K562 (cell line): ENCODE measurements at regions not wholly inside any gene's neighbourhood (a gene's known extent, or its start where the extent isn't known, plus 50 kb on each side); places are given as distances from the start of the nearest gene placed in this dataset.
A peak's percentile ranks its signal among the peaks of the same experiment; 100 is the strongest.

ENCODE experiments used
- ATAC-seq: fragments of 200-7000 bp; cut with Tn5 transposase; 3 replicates; pipeline ENCODE4 v1.9.1; 2020; ENCODE audit warnings: moderate library complexity
- BruUV-seq: library from RNA; stranded (reverse); fragments of 400-500 nt; replicated peaks from 2 replicates; lab custom pipeline; 2021; lab: Mats Ljungman, UMichigan
- CTCF ChIA-PET: fragments of 300-600 bp; formaldehyde crosslinking; extraction: SDS; loops from one replicate; lab custom pipeline; 2021; ENCODE audit warnings: low intra/inter-chr PET ratio; lab: Yijun Ruan, JAX
- POLR2A ChIA-PET: fragments of 300-600, 350-650 bp; sonication (Branson Sonifier 250); formaldehyde crosslinking; extraction: SDS; loops from one replicate; lab custom pipeline; 2021; ENCODE audit warnings: antibody characterized with exemption, inconsistent platforms; lab: Yijun Ruan, JAX
- DNase-seq, 4 experiments: peaks; one replicate each; pipeline versions ENCODE4 v3.0.0 to v3.0.0-alpha.2; 2011 to 2018; ENCODE audit warnings: low spot score in 3 of 4, mixed read lengths in 3 of 4; ENCODE audit errors: extremely low read depth in 1 of 4
- FAIRE-seq: peaks from 2 replicates; lab custom pipeline; 2011; peaks lifted over from hg19 to GRCh38; lab: Jason Lieb, UNC
- H2AFZ ChIP-seq: 2 replicates; pipeline ENCODE4 v1.6.0; 2011; ENCODE audit warnings: low read depth, low read length, control low read depth, inconsistent platforms
- H3K27ac ChIP-seq: fragments of 200-600 bp; 3 replicates; pipeline ENCODE4 v1.8.0; 2011; ENCODE audit warnings: low read depth, mild to moderate bottlenecking, control low read depth, inconsistent platforms, low read length, moderate library complexity, mixed read lengths; ENCODE audit errors: extremely low read depth
- H3K27me3 ChIP-seq, 2 experiments: fragments of 300-600 bp in 1 of 2; 2 replicates in 1 of 2; 3 replicates in 1 of 2; pipeline versions ENCODE4 v1.6.0 to v1.8.0; 2011; ENCODE audit warnings: inconsistent platforms in 2 of 2, low read length in 2 of 2, mild to moderate bottlenecking in 1 of 2, mixed read lengths in 1 of 2, moderate library complexity in 1 of 2; ENCODE audit not compliant: control insufficient read depth in 2 of 2, insufficient read depth in 2 of 2
- H3K36me3 ChIP-seq: fragments of 300-600 bp; 3 replicates; pipeline ENCODE4 v1.8.0; 2011; ENCODE audit warnings: mild to moderate bottlenecking, low read length, inconsistent platforms; ENCODE audit not compliant: control insufficient read depth, insufficient read depth
- H3K4me1 ChIP-seq, 2 experiments: fragments of 200-600 bp in 1 of 2; replicated peaks in 1 of 2; 2 replicates in 1 of 2; 3 replicates in 1 of 2; pipeline versions ENCODE4 v1.5.1 to v1.8.0; 2011; ENCODE audit warnings: inconsistent platforms in 2 of 2, low read length in 2 of 2, mild to moderate bottlenecking in 1 of 2, mixed read lengths in 1 of 2, moderate library complexity in 1 of 2; ENCODE audit not compliant: control insufficient read depth in 2 of 2, insufficient read depth in 2 of 2
- H3K4me2 ChIP-seq: 2 replicates; pipeline ENCODE4 v1.6.1; 2011; ENCODE audit warnings: low read length, control low read depth, inconsistent platforms, mixed read lengths; ENCODE audit not compliant: insufficient read depth
- H3K4me3 ChIP-seq: fragments of 200-600 bp; sonication (generic), shearing (Covaris generic); 2 replicates; pipeline ENCODE4 v1.5.1; 2016; ENCODE audit warnings: control low read depth, inconsistent platforms
- H3K79me2 ChIP-seq: fragments of 200-600 bp; 3 replicates; pipeline ENCODE4 v1.8.0; 2011; ENCODE audit warnings: low read length, inconsistent platforms; ENCODE audit not compliant: control insufficient read depth, insufficient read depth
- H3K9ac ChIP-seq, 2 experiments: 2 replicates each; pipeline versions ENCODE4 v1.6.0 to v1.6.1; 2011; ENCODE audit warnings: low read depth in 2 of 2, low read length in 2 of 2, control low read depth in 1 of 2, inconsistent platforms in 1 of 2, mild to moderate bottlenecking in 1 of 2, mixed read lengths in 1 of 2; ENCODE audit not compliant: insufficient read depth in 1 of 2
- H3K9me1 ChIP-seq: one replicate; pipeline ENCODE4 v1.6.0; 2011; ENCODE audit warnings: inconsistent platforms, mild to moderate bottlenecking, low read length, moderate library complexity; ENCODE audit not compliant: control insufficient read depth, insufficient read depth
- H3K9me3 ChIP-seq: replicated peaks from 2 replicates; pipeline ENCODE4 v1.5.1; 2011; ENCODE audit warnings: low read depth, low read length, inconsistent platforms; ENCODE audit not compliant: control insufficient read depth, insufficient read depth
- H4K20me1 ChIP-seq: replicated peaks from 2 replicates; pipeline ENCODE4 v1.6.1; 2011; ENCODE audit warnings: low read length, inconsistent platforms, mixed read lengths; ENCODE audit not compliant: control insufficient read depth, insufficient read depth
- ELK1 ChIP-seq: sonication (generic); formaldehyde crosslinking; IDR thresholded peaks from 2 replicates; pipeline ENCODE4 v1.8.1; 2022; ENCODE audit warnings: missing genetic modification reagents
- FOXP4 ChIP-seq: sonication (generic); formaldehyde crosslinking; IDR thresholded peaks from 2 replicates; pipeline ENCODE4 v1.8.0; 2022; ENCODE audit warnings: mild to moderate bottlenecking, missing genetic modification reagents, borderline replicate concordance
- NCOR1 ChIP-seq: fragments of 450-650 bp; IDR thresholded peaks from 2 replicates; pipeline ENCODE4 v1.6.1; 2016; ENCODE audit warnings: mild to moderate bottlenecking, moderate library complexity
- ZFP36 ChIP-seq: fragments of 150-350 bp; IDR thresholded peaks from 2 replicates; pipeline ENCODE4 v1.6.1; 2018; ENCODE audit warnings: low read length, low read depth; ENCODE audit not compliant: partially characterized antibody
- WGBS: fragments of 100-300 bp; shearing (Covaris generic); methylation state at CpG from one replicate; pipeline ENCODE4 v1.1.6; 2016; ENCODE audit warnings: low coverage, mixed read lengths; ENCODE audit not compliant: insufficient coverage; ENCODE audit errors: missing lambda C conversion rate; 5-methylcytosine and 5-hydroxymethylcytosine counted together
- in situ Hi-C: fragments of 300-500 bp; cut with MboI; formaldehyde crosslinking; loops from 4 replicates; pipeline ENCODE4 v1.15.0; 2018; ENCODE audit warnings: inconsistent platforms, mixed read lengths
- intact Hi-C: fragments of 100-400 bp; cut with micrococcal nuclease; formaldehyde crosslinking; loops from 2 replicates; pipeline ENCODE4 v1.14.2; 2022

DNA sequence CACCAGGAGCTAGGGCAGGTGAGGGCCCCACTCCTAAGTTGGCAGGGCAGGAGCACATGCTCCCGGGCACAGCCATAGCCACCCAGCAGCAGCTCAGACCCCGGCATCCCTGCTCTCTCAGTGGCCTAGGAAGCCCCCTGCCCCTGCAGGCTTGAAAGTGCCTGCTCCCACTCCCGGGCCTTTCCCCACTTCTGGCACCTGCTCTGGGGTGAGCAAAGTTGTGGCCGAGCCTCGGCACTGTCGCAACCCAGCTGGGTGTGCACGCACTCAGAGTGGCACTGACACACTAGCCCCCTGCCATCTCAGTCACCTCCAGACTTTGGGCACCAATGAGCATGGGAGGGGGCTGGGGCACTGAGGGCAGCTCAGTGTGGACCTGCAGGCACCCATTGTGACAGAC is 60.8 kb upstream of the CDKN2AIP start:
- Histone ChIP-seq H3K27ac (no peak overlapping the region), H3K4me3 (no peak overlapping the region), H3K4me2 (no peak overlapping the region), H3K4me1 (no peaks in the 10 kb centered on the region), H3K9me3 (peaks cover 6% of the 10 kb centered on the region), H2AFZ (no peak overlapping the region), H3K79me2 (no peaks in the 10 kb centered on the region), H3K27me3 (no peaks in the 10 kb centered on the region), H3K36me3 (no peaks in the 10 kb centered on the region), H3K9me1 (no peaks in the 10 kb centered on the region), H4K20me1 (no peaks in the 10 kb centered on the region), H3K9ac (no peak overlapping the region)
- FAIRE-seq (no peak), ATAC-seq (no peak), DNase-seq (no peak)
- no TSS peak for BruUV-seq
- CTCF ChIA-PET, result no interaction called here
- TF ChIP-seq FOXP4 (CRISPR knock-in tag), result no peak
- TF ChIP-seq NCOR1, result no peak
- in situ Hi-C loops, result no loop called here
- intact Hi-C loops, result no loop called here
- WGBS, result 13% methylated on average over 7 of the region's 7 CpGs
- POLR2A ChIA-PET, result no interaction called here

GRCh38 chr4:183384516-183384915 is 59.9 kb upstream of the CDKN2AIP start:
- CTCF ChIA-PET, result no interaction called here

More at GRCh38 chr4:183384516-183384915, 59.9 kb upstream of the CDKN2AIP start:
- Histone ChIP-seq H3K9me3 (peaks cover 6% of the 10 kb centered on the region; the same call in 1 of the 2 replicates), H3K9me1 (no peaks in the 10 kb centered on the region)
- no peak for DNase-seq
- TF ChIP-seq ELK1 (CRISPR knock-in tag), result no peak
- peak; percentile 16 for TF ChIP-seq ZFP36
- TF ChIP-seq, all 486 proteins: peak for 1
- Histone ChIP-seq H4K20me1 (no peaks in the 10 kb centered on the region), H3K79me2 (no peaks in the 10 kb centered on the region), H3K4me3 (no peak overlapping the region), H3K9ac (no peak overlapping the region), H3K27me3 (no peaks in the 10 kb centered on the region), H3K36me3 (no peaks in the 10 kb centered on the region), H3K4me1 (no peaks in the 10 kb centered on the region), H3K27ac (no peak overlapping the region), H3K4me2 (no peak overlapping the region), H2AFZ (no peak overlapping the region)
- no peak for FAIRE-seq
- POLR2A ChIA-PET, result no interaction called here
- in situ Hi-C loops (no loop called here), intact Hi-C loops (no loop called here)
- no TSS peak for BruUV-seq
- no peak for ATAC-seq
- 0% methylated on average over 1 of the region's 1 CpG for WGBS
